ENCODE measurements at regions not wholly inside any gene's neighbourhood (a gene's known extent, or its start where the extent isn't known, plus 50 kb on each side); places are given as distances from the start of the nearest gene placed in this dataset.

DNA sequence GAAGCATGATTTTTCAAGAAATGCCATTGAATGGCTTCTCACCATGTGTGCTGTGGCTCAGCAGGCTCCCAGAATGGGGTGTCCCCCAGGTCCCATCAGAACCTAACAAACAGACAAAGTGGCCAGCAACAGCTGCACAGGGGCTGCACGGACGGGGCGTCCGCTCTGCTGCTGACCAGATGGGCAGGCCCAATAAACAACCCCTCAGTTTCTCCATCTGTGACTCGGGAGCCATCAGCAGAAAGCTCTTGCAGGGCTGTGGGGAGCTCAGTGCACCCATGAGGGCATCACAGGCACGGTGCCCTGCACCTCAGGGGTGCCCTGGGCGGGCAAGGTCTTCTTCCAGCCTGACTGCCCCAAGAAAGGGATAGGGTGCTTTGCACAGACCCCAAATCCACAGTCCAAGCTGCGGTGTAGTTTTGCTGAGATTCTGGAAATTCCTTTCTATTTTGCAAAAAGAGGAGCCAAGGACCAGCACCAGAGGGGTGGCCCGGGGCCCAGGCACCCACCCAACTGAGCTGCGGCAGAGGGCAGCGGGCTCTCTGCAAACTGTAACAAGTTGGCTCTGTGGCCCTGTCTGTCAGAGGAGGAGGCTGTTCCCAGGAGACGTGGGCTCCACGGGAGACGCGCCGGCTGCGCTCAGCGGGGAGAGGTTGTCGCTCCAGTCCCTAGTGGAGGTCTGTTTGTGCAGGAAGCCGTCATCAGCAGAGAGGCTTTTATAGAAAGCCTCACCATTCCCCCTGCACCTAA is 138.7 kb upstream of the PPP1R26 start:
- no peak for TF ChIP-seq POLR2A (IDR thresholded peaks at IDR 0.05)
- TF ChIP-seq, protein P1, sequence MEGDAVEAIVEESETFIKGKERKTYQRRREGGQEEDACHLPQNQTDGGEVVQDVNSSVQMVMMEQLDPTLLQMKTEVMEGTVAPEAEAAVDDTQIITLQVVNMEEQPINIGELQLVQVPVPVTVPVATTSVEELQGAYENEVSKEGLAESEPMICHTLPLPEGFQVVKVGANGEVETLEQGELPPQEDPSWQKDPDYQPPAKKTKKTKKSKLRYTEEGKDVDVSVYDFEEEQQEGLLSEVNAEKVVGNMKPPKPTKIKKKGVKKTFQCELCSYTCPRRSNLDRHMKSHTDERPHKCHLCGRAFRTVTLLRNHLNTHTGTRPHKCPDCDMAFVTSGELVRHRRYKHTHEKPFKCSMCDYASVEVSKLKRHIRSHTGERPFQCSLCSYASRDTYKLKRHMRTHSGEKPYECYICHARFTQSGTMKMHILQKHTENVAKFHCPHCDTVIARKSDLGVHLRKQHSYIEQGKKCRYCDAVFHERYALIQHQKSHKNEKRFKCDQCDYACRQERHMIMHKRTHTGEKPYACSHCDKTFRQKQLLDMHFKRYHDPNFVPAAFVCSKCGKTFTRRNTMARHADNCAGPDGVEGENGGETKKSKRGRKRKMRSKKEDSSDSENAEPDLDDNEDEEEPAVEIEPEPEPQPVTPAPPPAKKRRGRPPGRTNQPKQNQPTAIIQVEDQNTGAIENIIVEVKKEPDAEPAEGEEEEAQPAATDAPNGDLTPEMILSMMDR (IDR thresholded peaks at IDR 0.05 in 4 of 5, conservative IDR thresholded peaks at IDR 0.05 in 1 of 5): no peak

All from gastrocnemius medialis (tissue), 4 donors.